Spinal cord (tissue), 9 donors: ENCODE measurements at regions not wholly inside any gene's neighbourhood (a gene's known extent, or its start where the extent isn't known, plus 50 kb on each side); places are given as distances from the start of the nearest gene placed in this dataset.
A peak's percentile ranks its signal among the peaks of the same experiment; 100 is the strongest.
"Not testable (repeated sequence)": the region's sequence is repeated elsewhere in the genome, so short reads cannot be mapped to it uniquely, and the experiment has no call there.

Experiments used
- DNase-seq, 6 donors: peaks; one replicate each; pipeline versions ENCODE4 v3.0.0 to v3.0.0-alpha.2; 2013 to 2015; ENCODE audit warnings: low spot score in 6 of 6, low read depth in 4 of 6
- H3K27ac ChIP-seq: one replicate; pipeline ENCODE4 v1.5.1; 2013; ENCODE audit warnings: low read depth, low read length, control low read depth
- H3K27me3 ChIP-seq: one replicate; pipeline ENCODE4 v1.6.1; 2013; ENCODE audit warnings: low read length; ENCODE audit not compliant: control insufficient read depth, insufficient read depth
- H3K36me3 ChIP-seq: one replicate; pipeline ENCODE4 v1.6.1; 2013; ENCODE audit warnings: low read length; ENCODE audit not compliant: control insufficient read depth, insufficient read depth
- H3K4me1 ChIP-seq: one replicate; pipeline ENCODE4 v1.6.1; 2013; ENCODE audit warnings: low read length; ENCODE audit not compliant: control insufficient read depth, insufficient read depth
- H3K4me3 ChIP-seq: one replicate; pipeline ENCODE4 v1.5.1; 2013; ENCODE audit warnings: low read depth, low read length, control low read depth
- H3K9me3 ChIP-seq: one replicate; pipeline ENCODE4 v1.6.1; 2013; ENCODE audit warnings: low read length; ENCODE audit not compliant: control insufficient read depth, insufficient read depth
- WGBS: methylation state at CpG from one replicate; pipeline ENCODE4 v1.1.5; 2013; ENCODE audit warnings: missing lambda C conversion rate; ENCODE audit not compliant: insufficient coverage; 5-methylcytosine and 5-hydroxymethylcytosine counted together
- donor health status: healthy.

DNA sequence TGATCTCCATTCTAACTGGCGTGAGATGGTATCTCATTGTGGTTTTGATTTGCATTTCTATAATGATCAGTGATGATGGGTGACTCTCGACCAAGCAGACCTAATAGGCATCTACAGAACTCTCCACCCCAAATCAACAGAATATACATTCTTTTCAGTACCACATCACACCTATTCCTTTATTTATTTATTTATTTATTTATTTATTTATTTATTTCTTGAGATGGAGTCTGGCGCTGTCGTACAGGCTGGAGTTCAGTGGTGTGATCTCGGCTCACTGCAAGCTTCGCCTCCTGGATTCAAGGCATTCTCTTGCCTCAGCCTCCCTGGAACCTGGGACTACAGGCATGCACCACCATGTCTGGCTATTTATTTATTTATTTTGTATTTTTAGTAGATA is 496.3 kb downstream of the TENT5A start:
- not testable (repeated sequence) for H3K27ac ChIP-seq, H3K9me3 ChIP-seq, H3K4me3 ChIP-seq, H3K27me3 ChIP-seq, H3K36me3 ChIP-seq, H3K4me1 ChIP-seq, DNase-seq
- WGBS, result 93% methylated on average over 4 of the region's 6 CpGs

- H3K4me3 ChIP-seq, result no peak overlapping the region
- no peaks in the 10 kb centered on the region for H3K9me3 ChIP-seq
- H3K27ac ChIP-seq, result no peak overlapping the region
- no peaks in the 10 kb centered on the region for H3K36me3 ChIP-seq
- DNase-seq, result no peak
- no peaks in the 10 kb centered on the region for H3K27me3 ChIP-seq
- H3K4me1 ChIP-seq, result no peaks in the 10 kb centered on the region
These were observed 498.7 kb downstream of the TENT5A start for GRCh38 chr6:81253821-81254220.

- Histone ChIP-seq H3K27ac (no peak overlapping the region), H3K4me3 (no peak overlapping the region), H3K27me3 (no peaks in the 10 kb centered on the region), H3K36me3 (no peaks in the 10 kb centered on the region), H3K4me1 (no peaks in the 10 kb centered on the region), H3K9me3 (no peaks in the 10 kb centered on the region)
- DNase-seq, result no peak
- WGBS, result no CpG with 5 or more reads among the region's 4 CpGs
These were observed 500.2 kb downstream of the TENT5A start for GRCh38 chr6:81252231-81252630.

- H3K9me3 ChIP-seq, result no peaks in the 10 kb centered on the region
- no peaks in the 10 kb centered on the region for H3K27me3 ChIP-seq
- no peak overlapping the region for H3K4me3 ChIP-seq
- no CpG with 5 or more reads among the region's 2 CpGs for WGBS
- no peaks in the 10 kb centered on the region for H3K4me1 ChIP-seq
- H3K36me3 ChIP-seq, result no peaks in the 10 kb centered on the region
- H3K27ac ChIP-seq, result no peak overlapping the region
- no peak for DNase-seq
These were observed 506.3 kb downstream of the TENT5A start for GRCh38 chr6:81246200-81246599.

- H3K4me3 ChIP-seq, result no peak overlapping the region
- no peaks in the 10 kb centered on the region for H3K27me3 ChIP-seq
- H3K36me3 ChIP-seq, result no peaks in the 10 kb centered on the region
- no peak overlapping the region for H3K27ac ChIP-seq
- H3K4me1 ChIP-seq, result no peaks in the 10 kb centered on the region
- no peak for DNase-seq
- WGBS, result no CpG with 5 or more reads among the region's 1 CpG
- no peaks in the 10 kb centered on the region for H3K9me3 ChIP-seq
These were observed 509.9 kb downstream of the TENT5A start for GRCh38 chr6:81242624-81243023.

DNA sequence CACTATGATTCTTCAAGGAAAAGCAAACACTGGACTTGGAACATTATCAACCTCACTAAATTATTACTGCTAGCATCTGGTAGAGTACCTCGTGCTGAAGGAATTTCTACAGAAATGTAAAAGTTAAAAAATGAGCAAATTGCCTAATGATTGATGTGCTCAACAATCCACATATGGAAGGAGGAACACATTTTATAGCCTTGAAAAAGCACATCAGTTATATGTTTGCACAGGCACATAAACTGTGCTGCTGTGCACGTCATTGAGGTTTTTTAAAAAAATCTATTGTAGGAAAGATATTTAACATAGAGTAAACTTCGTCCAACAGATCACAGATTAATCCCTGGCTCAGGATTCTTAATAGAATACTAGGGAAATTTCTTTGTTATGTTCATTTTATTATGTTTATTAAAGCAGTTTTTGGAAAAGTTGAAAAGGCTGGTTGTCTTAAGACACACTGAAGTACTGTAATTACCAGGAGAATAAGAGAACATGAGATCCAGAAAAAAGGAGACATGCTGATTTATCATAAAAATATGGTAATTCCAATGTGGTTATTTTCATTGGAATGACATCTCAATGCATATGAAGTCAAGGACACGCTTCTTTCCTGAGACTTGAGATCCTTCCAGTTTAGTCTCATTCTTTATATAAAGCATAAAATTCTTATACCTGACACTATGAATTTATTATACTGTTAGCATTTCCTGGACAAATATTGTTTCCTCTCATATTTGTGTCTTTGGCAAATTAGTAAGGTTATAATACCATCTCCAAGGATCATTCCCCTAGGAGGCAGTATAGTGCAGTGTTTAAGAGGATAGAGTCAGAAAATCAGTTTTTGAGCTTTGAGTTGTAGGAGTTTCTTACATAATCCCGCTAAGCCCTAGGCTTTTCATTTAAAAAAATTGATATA is 511.1 kb downstream of the TENT5A start:
- H3K27ac ChIP-seq, result no peak overlapping the region
- peak in 1 of 6 donors; percentile 8 for DNase-seq
- no peaks in the 10 kb centered on the region for H3K36me3 ChIP-seq
- no CpG with 5 or more reads among the region's 5 CpGs for WGBS
- H3K4me1 ChIP-seq, result no peaks in the 10 kb centered on the region
- H3K9me3 ChIP-seq, result no peaks in the 10 kb centered on the region
- H3K27me3 ChIP-seq, result no peaks in the 10 kb centered on the region
- no peak overlapping the region for H3K4me3 ChIP-seq

GRCh38 chr6:81238390-81238789 is 514.1 kb downstream of the TENT5A start:
- Histone ChIP-seq H3K4me1 (no peaks in the 10 kb centered on the region), H3K27ac (no peak overlapping the region), H3K9me3 (no peaks in the 10 kb centered on the region), H3K4me3 (no peak overlapping the region), H3K27me3 (no peaks in the 10 kb centered on the region), H3K36me3 (no peaks in the 10 kb centered on the region)
- no peak for DNase-seq

DNA sequence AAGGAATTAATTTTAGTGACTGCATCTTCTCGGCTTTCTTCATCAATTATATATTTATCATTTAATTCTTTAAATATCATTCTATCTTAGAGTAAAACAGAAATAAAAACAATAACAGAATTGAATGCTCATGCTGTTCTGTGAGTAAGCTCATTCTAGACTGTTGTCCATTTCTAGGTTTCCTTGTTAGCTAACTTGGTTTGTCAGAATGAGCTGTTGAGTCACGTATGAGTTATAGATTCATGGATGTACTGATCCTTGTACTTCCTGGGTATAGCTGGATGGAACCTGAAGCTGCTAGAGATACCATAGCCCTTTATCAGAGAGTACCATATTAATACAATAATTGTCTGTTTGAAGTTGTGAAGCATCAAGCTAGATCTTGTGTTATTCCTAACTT is 515.3 kb downstream of the TENT5A start:
- no peak overlapping the region for H3K27ac ChIP-seq
- no peaks in the 10 kb centered on the region for H3K36me3 ChIP-seq
- no peak overlapping the region for H3K4me3 ChIP-seq
- no peak for DNase-seq
- H3K4me1 ChIP-seq, result no peaks in the 10 kb centered on the region
- H3K9me3 ChIP-seq, result no peaks in the 10 kb centered on the region
- no peaks in the 10 kb centered on the region for H3K27me3 ChIP-seq
- WGBS, result no CpG with 5 or more reads among the region's 2 CpGs

GRCh38 chr6:81235512-81235911 is 517.0 kb downstream of the TENT5A start:
- no peaks in the 10 kb centered on the region for H3K4me1 ChIP-seq
- H3K27ac ChIP-seq, result no peak overlapping the region
- DNase-seq, result peak in 1 of 6 donors; percentile 23
- H3K27me3 ChIP-seq, result no peaks in the 10 kb centered on the region
- H3K36me3 ChIP-seq, result no peaks in the 10 kb centered on the region
- no peak overlapping the region for H3K4me3 ChIP-seq
- no peaks in the 10 kb centered on the region for H3K9me3 ChIP-seq
- WGBS, result no CpG with 5 or more reads among the region's 2 CpGs

GRCh38 chr6:81233990-81234389 is 518.5 kb downstream of the TENT5A start:
- Histone ChIP-seq H3K27ac (no peak overlapping the region), H3K27me3 (no peaks in the 10 kb centered on the region), H3K4me1 (no peaks in the 10 kb centered on the region), H3K4me3 (no peak overlapping the region), H3K36me3 (no peaks in the 10 kb centered on the region), H3K9me3 (no peaks in the 10 kb centered on the region)
- DNase-seq, result no peak
- no CpG with 5 or more reads among the region's 1 CpG for WGBS
